Psoas muscle (tissue), 7 donors: ENCODE measurements at regions not wholly inside any gene's neighbourhood (a gene's known extent, or its start where the extent isn't known, plus 50 kb on each side); places are given as distances from the start of the nearest gene placed in this dataset.

Experiments
- ATAC-seq, 4 donors: fragments of 200-7000 bp; cut with Tn5 transposase; one replicate each; pipeline ENCODE4 v1.9.1; 2020; ENCODE audit warnings: moderate library complexity in 3 of 4, mild to moderate bottlenecking in 2 of 4
- DNase-seq, 2 donors: peaks; one replicate each; pipeline ENCODE4 v3.0.0-alpha.2; 2020
- H3K27ac ChIP-seq: fragments of 200-600 bp; one replicate; pipeline ENCODE4 v1.8.0; 2022
- H3K27me3 ChIP-seq, 3 donors: fragments of 200-600 bp in 1 of 3; one replicate each; pipeline versions ENCODE4 v1.6.1 to v1.8.0; 2013 to 2022; ENCODE audit warnings: low read length in 2 of 3, mild to moderate bottlenecking in 2 of 3, moderate library complexity in 1 of 3; ENCODE audit not compliant: insufficient read depth in 3 of 3
- H3K36me3 ChIP-seq, 2 donors: fragments of 200-600 bp in 1 of 2; one replicate each; pipeline versions ENCODE4 v1.6.1 to v1.8.0; 2013 to 2022; ENCODE audit warnings: low read depth in 1 of 2, mild to moderate bottlenecking in 1 of 2, moderate library complexity in 1 of 2; ENCODE audit not compliant: insufficient read depth in 1 of 2
- H3K4me1 ChIP-seq: fragments of 200-600 bp; one replicate; pipeline ENCODE4 v1.8.0; 2022
- H3K4me3 ChIP-seq: fragments of 200-600 bp; one replicate; pipeline ENCODE4 v1.8.0; 2022; ENCODE audit warnings: mild to moderate bottlenecking
- H3K9me3 ChIP-seq: fragments of 200-600 bp; one replicate; pipeline ENCODE4 v1.8.0; 2022
- CTCF ChIP-seq: fragments of 200-600 bp; IDR thresholded peaks from one replicate; pipeline ENCODE4 v1.8.0; 2022; ENCODE audit warnings: antibody characterized with exemption
- WGBS, 3 donors: extraction: QIAGEN DNeasy Blood & Tissue Kit; methylation state at CpG; one replicate each; pipeline versions ENCODE4 v1.1.6 to v1.1.7; 2013; 5-methylcytosine and 5-hydroxymethylcytosine counted together
- intact Hi-C, 2 donors: fragments of 100-400 bp; cut with DNase I; formaldehyde crosslinking; loops; one replicate each; pipeline versions ENCODE4 v1.11.0 to v1.14.2; 2022
- donor health status: healthy with polysubstance abuse.
- donor health status: DM: no; HTN: no; CAD: no; lungs with moderate emphysema.
- donor health status: Bipolar disorder and iron deficiency.
- donor health status: healthy.
- donor health status: DM: yes; HTN: yes; CAD: no.
- donor health status: DM: no; HTN: no; CAD: no.
- donor health status: DM: yes; HTN: yes; CAD: no.

DNA sequence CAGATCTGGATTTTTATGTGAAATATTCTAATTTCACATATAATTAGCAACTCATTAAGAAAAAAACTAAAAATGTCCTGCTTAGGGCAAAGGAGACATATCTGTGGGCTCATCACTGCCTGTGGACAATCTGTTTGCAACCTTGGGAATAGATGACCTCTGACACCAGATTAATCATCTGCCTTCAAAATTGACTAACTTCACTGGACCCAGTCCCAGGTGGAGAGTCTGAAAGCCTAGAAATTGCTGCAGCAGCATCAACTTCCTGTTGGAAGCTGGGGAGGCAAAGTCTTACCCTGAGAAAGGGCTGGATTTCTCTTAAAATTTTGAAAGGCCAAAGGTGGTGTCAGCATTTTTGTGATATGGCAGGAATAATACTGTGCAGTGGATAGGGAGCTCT, 76.3 kb upstream of the TNC start:
- DNase-seq (no peak), ATAC-seq (no peak)
- H3K36me3 ChIP-seq, result no peaks in the 10 kb centered on the region
- H3K27ac ChIP-seq, result no peak overlapping the region
- no peak overlapping the region for H3K4me3 ChIP-seq
- intact Hi-C loops, result no loop called here
- H3K4me1 ChIP-seq, result no peaks in the 10 kb centered on the region
- H3K9me3 ChIP-seq, result peaks cover 13% of the 10 kb centered on the region
- no peaks in the 10 kb centered on the region for H3K27me3 ChIP-seq
- no peak for TF ChIP-seq CTCF

- ATAC-seq, result no peak
- Histone ChIP-seq H3K27me3 (no peaks in the 10 kb centered on the region), H3K36me3 (no peaks in the 10 kb centered on the region), H3K27ac (no peak overlapping the region), H3K9me3 (peaks cover 5% of the 10 kb centered on the region), H3K4me3 (no peak overlapping the region), H3K4me1 (no peaks in the 10 kb centered on the region)
- no peak for TF ChIP-seq CTCF
- intact Hi-C loops, result no loop called here
- 60 to 66% (median 65%) methylated on average over 1 of the region's 1 CpG for WGBS, 3 donors
- DNase-seq, result no peak
These were observed 78.0 kb upstream of the TNC start for GRCh38 chr9:115195912-115196311.

- no peaks in the 10 kb centered on the region for H3K27me3 ChIP-seq
- H3K4me1 ChIP-seq, result no peaks in the 10 kb centered on the region
- intact Hi-C loops, result no loop called here
- ATAC-seq (no peak), DNase-seq (no peak)
- TF ChIP-seq CTCF, result no peak
- H3K9me3 ChIP-seq, result peaks cover 2% of the 10 kb centered on the region
- H3K4me3 ChIP-seq, result no peak overlapping the region
- no peaks in the 10 kb centered on the region for H3K36me3 ChIP-seq
- H3K27ac ChIP-seq, result no peak overlapping the region
- 26 to 47% (median 42%) methylated on average over 3 of the region's 3 CpGs for WGBS, 3 donors
These were observed 79.0 kb upstream of the TNC start for GRCh38 chr9:115196919-115197318.

DNA sequence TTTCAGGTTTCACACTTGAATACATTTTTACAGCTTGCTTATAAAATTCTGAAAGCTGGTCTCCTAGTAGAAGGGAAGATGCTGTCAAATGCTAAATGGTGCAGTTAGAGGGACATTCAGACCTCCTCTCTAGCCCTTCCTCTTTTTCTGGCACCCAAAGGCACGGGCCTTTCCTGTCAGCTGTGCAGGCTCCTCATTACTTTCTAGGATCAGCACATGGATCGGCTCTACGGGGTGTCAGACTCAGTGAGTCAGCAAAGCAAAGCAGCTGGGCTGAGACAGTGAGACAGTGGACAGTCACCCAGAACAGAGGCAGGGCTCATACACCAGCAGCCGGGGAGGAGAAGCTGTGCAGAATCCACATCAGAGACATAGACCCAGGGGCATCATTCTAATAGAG, 80.0 kb upstream of the TNC start:
- 10 to 25% (median 11%) methylated on average over 4 of the region's 4 CpGs for WGBS, 3 donors
- Histone ChIP-seq H3K4me1 (no peaks in the 10 kb centered on the region), H3K27me3 (no peaks in the 10 kb centered on the region), H3K4me3 (no peak overlapping the region), H3K27ac (no peak overlapping the region), H3K9me3 (no peaks in the 10 kb centered on the region), H3K36me3 (no peaks in the 10 kb centered on the region)
- DNase-seq (peak; percentile 32 to 61), ATAC-seq (peak; percentile 65 to 81 (median 69))
- no peak for TF ChIP-seq CTCF
- intact Hi-C loops, result no loop called here

DNA sequence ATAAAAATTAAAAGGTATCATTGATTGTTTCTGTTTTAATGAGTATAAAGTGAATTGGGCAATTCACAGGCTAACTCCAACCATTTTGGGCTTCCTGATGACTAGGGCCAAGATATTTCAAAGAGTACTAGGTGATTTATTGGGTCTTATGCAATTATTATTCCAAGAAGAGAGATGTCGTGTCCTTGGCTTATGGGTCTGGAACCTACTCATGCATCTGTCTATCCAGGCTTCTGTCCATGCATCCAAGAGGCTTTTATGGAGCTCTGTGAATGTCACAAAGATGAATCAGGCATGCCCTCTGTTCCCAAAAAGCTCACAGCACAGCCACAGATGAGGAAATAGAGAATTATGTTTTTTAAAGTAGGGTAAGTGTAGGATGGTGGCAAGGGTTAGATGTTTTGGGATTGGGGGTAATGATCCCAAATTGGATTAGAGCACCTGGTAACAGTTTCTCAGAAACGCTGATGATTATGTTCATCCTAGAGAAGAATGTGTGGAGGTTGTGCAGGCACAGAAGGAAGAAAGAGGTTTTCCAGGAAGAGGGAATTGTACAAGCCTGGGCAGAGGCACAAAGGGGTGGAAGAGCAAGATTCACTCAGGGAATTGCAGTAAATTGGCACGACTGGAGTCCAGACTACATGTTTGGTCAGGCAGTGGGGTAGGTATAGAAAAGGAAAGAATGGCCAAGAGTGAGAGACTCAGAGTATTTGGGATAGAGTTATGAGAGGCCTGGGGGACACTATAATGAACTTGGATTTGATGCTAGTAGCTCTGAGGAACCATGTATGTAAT, 83.0 kb upstream of the TNC start:
- H3K27me3 ChIP-seq, result no peaks in the 10 kb centered on the region
- no peaks in the 10 kb centered on the region for H3K4me1 ChIP-seq
- intact Hi-C loops, result no loop called here
- H3K4me3 ChIP-seq, result no peak overlapping the region
- DNase-seq, result no peak
- no peak overlapping the region for H3K27ac ChIP-seq
- ATAC-seq, result peak in 3 of 4 donors; percentile 75 to 76 (median 75)
- no peaks in the 10 kb centered on the region for H3K9me3 ChIP-seq
- no peak for TF ChIP-seq CTCF
- H3K36me3 ChIP-seq, result no peaks in the 10 kb centered on the region
- WGBS, 3 donors, result 21 to 38% (median 31%) methylated on average over 3 of the region's 3 CpGs
